Activated naive CD8-positive, alpha-beta T cell treated with anti-CD3 and anti-CD28 coated beads, Interleukin-2, amount 10 ng/mL, durations not matched to agents 7 days and 5 days (primary cell): ENCODE measurements at regions not wholly inside any gene's neighbourhood (a gene's known extent, or its start where the extent isn't known, plus 50 kb on each side); places are given as distances from the start of the nearest gene placed in this dataset.
"Not testable (repeated sequence)": the region's sequence is repeated elsewhere in the genome, so short reads cannot be mapped to it uniquely, and the experiment has no call there.

Experiments used
- ATAC-seq: fragments of 150-1000 bp; cut with Tn5 transposase; one replicate; pipeline ENCODE4 v1.10.0; 2021; ENCODE audit warnings: low read depth, moderate library complexity
- POLR2A ChIA-PET: fragments of 350-600 bp; sonication (Branson Sonifier 250); formaldehyde crosslinking; loops from one replicate; lab custom pipeline; 2021; ENCODE audit warnings: antibody characterized with exemption; lab: Charles Lee
- DNase-seq: peaks from one replicate; pipeline ENCODE4 v3.0.0; 2021
- H3K27ac Mint-ChIP-seq: one replicate; pipeline ENCODE4 v1.8.0; 2022; ENCODE audit warnings: mild to moderate bottlenecking, mixed read lengths
- H3K27me3 Mint-ChIP-seq: one replicate; pipeline ENCODE4 v1.8.0; 2022; ENCODE audit warnings: mild to moderate bottlenecking, moderate library complexity, mixed read lengths
- H3K36me3 Mint-ChIP-seq: one replicate; pipeline ENCODE4 v1.8.0; 2021; ENCODE audit warnings: mild to moderate bottlenecking, mixed read lengths
- H3K4me1 Mint-ChIP-seq: one replicate; pipeline ENCODE4 v1.8.0; 2021; ENCODE audit warnings: mixed read lengths
- H3K4me3 Mint-ChIP-seq: one replicate; pipeline ENCODE4 v1.8.0; 2022; ENCODE audit warnings: mild to moderate bottlenecking, moderate library complexity, mixed read lengths
- H3K9me3 Mint-ChIP-seq: one replicate; pipeline ENCODE4 v1.8.0; 2021; ENCODE audit warnings: mixed read lengths

DNA sequence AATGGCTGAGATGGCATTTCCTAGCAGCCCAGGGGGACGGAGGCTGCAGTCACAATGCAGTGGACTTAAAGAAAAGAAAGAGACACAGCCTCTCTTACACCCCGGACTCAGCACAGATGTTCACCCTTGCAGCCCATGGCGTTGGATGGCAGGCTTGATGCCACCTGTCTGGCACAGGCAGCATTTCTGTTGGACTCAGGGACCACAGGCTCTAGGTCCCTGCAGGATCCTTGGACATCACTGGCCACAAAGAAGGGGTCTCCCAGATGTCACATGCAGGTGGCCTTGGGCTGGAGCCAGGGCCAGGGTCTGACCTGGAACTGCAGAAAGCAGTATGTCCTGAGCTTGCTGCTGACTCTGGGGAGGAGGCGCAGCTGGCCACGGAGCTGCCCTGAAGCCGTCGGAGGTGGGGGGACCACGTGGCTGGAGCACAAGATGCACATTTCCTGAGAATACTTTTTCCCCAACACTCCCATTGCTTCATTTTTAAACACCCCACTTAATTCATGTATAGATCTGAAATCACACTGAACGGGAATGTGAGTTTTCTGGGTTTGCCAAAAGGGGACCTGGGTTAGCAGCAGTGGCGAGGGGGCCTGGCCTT, 102.3 kb upstream of the SULF2 start:
- no peaks in the 10 kb centered on the region for H3K9me3 Mint-ChIP-seq
- H3K4me1 Mint-ChIP-seq: no peaks in the 10 kb centered on the region
- no peaks in the 10 kb centered on the region for H3K27me3 Mint-ChIP-seq
- H3K4me3 Mint-ChIP-seq: no peak overlapping the region
- H3K36me3 Mint-ChIP-seq: no peaks in the 10 kb centered on the region
- POLR2A ChIA-PET: no interaction called here
- DNase-seq (no peak), ATAC-seq (no peak)
- no peak overlapping the region for H3K27ac Mint-ChIP-seq

DNA sequence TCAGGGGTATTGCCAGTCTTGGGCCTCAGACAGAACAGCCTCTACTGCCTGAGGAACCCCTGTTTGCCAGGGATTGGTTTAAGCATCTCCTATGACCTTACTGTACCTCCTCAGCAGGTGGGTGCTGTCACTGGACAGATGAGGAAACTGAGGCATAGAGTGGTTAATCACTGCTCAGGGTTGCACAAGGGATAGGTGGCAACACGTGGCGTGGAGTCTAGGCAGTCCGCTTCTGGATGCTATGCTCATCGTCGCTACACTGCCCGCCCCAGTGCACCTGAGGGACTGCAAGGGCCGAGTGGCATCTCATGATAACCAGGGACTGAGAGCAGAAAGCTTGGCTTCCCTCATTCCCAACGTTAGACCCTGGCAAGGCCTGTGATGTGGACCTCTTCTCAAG, 101.8 kb upstream of the SULF2 start:
- Mint-ChIP-seq H3K36me3 (no peaks in the 10 kb centered on the region), H3K9me3 (no peaks in the 10 kb centered on the region), H3K4me1 (no peaks in the 10 kb centered on the region), H3K27ac (no peak overlapping the region), H3K4me3 (no peak overlapping the region), H3K27me3 (no peaks in the 10 kb centered on the region)
- POLR2A ChIA-PET: no interaction called here
- ATAC-seq (no peak), DNase-seq (no peak)

DNA sequence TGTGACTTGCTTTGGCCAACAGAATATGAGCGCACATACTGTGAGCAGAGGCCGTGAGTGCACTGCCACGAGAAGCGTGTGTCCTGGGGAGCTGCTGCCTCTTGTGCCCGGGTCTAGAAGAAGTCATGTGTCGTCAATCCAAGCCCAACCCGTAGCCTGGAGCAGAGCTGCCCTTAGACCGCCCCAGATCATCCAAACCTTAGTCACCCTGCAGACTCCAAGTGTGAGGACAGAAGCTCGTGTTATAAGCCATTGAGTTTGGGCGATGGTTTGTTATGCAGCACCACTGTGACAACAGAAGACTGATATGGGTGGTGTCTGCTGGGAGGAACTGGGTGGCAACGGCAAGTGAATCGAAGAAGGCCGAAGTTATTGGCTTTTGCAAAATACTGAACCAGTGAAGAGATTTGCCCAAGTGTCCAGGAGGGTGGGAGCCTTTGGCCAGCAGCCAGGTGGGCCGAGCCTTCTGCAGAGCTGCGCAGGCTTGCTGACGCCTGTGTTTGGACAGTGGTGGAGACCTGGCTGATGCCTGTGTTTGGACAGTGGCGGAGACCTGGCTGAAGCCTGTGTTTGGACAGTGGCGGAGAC, 101.3 kb upstream of the SULF2 start:
- H3K36me3 Mint-ChIP-seq: no peaks in the 10 kb centered on the region
- no peaks in the 10 kb centered on the region for H3K4me1 Mint-ChIP-seq
- ATAC-seq (no peak), DNase-seq (no peak)
- H3K27ac Mint-ChIP-seq: no peak overlapping the region
- POLR2A ChIA-PET: no interaction called here
- no peak overlapping the region for H3K4me3 Mint-ChIP-seq
- no peaks in the 10 kb centered on the region for H3K27me3 Mint-ChIP-seq
- H3K9me3 Mint-ChIP-seq: no peaks in the 10 kb centered on the region

DNA sequence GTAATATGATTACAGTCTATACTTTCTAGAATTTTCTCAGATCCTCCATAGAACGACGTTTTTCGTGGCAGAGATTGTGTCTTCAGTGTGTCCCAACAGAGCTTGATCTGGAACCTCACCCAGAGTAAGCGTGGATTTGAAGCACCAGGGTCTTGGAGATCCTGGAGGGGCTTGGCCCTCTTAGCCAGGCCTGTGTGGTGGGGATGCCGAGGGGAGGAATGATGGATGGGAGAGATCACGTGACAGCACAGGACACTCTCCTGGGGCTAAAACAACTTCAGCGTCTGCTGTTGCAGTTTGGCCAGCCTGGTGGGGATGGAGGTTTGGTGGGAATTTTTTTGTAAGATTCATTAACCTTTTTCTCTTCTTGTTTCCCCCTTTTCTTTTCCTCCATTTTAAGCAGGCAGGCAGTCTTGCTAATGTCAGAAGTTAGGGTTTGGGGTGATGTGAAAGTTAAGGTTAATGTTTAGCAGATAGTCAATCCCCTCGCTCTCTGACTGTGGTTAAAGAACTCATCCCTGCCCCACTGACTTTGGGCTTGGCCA, 100.7 kb upstream of the SULF2 start:
- Mint-ChIP-seq H3K27me3 (no peaks in the 10 kb centered on the region), H3K9me3 (no peaks in the 10 kb centered on the region), H3K36me3 (no peaks in the 10 kb centered on the region), H3K4me1 (no peaks in the 10 kb centered on the region), H3K27ac (no peak overlapping the region), H3K4me3 (no peak overlapping the region)
- DNase-seq (no peak), ATAC-seq (no peak)
- POLR2A ChIA-PET: no interaction called here

DNA sequence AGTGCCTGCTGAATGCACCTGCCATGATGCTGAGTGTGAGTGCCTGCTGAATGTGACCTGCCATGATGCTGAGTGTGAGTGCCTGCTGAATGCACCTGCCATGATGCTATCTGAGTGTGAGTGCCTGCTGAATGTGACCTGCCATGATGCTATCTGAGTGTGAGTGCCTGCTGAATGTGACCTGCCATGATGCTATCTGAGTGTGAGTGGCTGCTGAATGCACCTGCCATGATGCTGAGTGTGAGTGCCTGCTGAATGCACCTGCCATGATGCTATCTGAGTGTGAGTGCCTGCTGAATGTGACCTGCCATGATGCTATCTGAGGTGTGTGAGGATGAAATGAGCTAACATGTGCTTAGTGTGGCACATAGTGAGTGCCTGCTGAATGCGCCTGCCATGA, 98.7 kb upstream of the SULF2 start:
- H3K4me1 Mint-ChIP-seq, H3K36me3 Mint-ChIP-seq, H3K4me3 Mint-ChIP-seq, POLR2A ChIA-PET, DNase-seq, ATAC-seq, H3K27me3 Mint-ChIP-seq, H3K27ac Mint-ChIP-seq, H3K9me3 Mint-ChIP-seq: not testable (repeated sequence)

DNA sequence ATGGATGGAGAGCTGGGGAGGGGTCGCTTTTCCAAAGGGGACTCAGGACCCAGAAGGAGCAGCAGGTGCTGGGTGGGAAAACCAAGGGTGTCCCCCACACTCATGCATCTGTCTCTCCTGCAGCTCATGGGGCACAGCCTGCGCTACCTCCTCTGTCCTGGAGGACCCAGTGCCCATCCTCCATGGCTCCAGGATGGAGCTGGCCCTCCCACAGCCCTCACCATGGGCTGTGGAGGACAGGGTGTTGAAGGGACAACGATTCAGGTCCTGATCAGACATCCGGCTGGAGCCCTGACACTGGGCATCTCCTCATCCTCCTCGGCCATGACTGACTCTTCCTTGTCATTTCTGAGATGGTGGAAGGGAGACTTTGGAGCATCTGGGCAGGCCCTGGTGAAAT, 97.9 kb upstream of the SULF2 start:
- H3K27me3 Mint-ChIP-seq: no peaks in the 10 kb centered on the region
- no peaks in the 10 kb centered on the region for H3K9me3 Mint-ChIP-seq
- no peak overlapping the region for H3K27ac Mint-ChIP-seq
- H3K4me1 Mint-ChIP-seq: no peaks in the 10 kb centered on the region
- ATAC-seq (no peak), DNase-seq (no peak)
- H3K4me3 Mint-ChIP-seq: no peak overlapping the region
- no peaks in the 10 kb centered on the region for H3K36me3 Mint-ChIP-seq
- POLR2A ChIA-PET: no interaction called here

GRCh38 chr20:47879771-47880170, 94.5 kb upstream of the SULF2 start:
- DNase-seq: no peak
- no peak overlapping the region for H3K4me3 Mint-ChIP-seq
- no peaks in the 10 kb centered on the region for H3K36me3 Mint-ChIP-seq
- POLR2A ChIA-PET: no interaction called here
- H3K4me1 Mint-ChIP-seq: no peaks in the 10 kb centered on the region
- H3K27ac Mint-ChIP-seq: no peak overlapping the region
- ATAC-seq: no peak
- no peaks in the 10 kb centered on the region for H3K27me3 Mint-ChIP-seq
- H3K9me3 Mint-ChIP-seq: no peaks in the 10 kb centered on the region

DNA sequence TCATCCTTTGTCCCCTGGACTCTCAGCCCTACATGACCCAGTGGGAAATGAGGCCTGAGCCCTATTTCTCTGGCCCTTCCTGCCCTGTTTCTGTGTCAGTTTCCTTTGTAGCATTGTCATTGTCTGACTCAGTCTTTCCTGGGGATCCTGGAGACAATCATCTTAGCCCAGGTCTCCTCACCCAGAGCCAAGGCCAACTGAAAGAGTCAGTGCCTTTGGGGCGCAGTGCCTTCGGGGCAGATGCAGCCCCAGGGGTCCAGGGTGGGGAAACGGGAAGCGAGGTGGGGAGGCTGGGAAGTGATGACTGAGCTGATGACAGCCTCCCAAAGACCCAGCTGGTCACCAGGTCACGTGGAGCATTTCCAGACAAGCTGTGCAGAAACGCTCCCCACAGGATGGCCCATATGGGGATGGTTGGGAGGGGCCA, 93.3 kb upstream of the SULF2 start:
- no peak for DNase-seq
- Mint-ChIP-seq H3K27ac (no peak overlapping the region), H3K36me3 (no peaks in the 10 kb centered on the region), H3K9me3 (no peaks in the 10 kb centered on the region), H3K4me1 (no peaks in the 10 kb centered on the region), H3K4me3 (no peak overlapping the region), H3K27me3 (no peaks in the 10 kb centered on the region)
- POLR2A ChIA-PET: no interaction called here
- no peak for ATAC-seq

DNA sequence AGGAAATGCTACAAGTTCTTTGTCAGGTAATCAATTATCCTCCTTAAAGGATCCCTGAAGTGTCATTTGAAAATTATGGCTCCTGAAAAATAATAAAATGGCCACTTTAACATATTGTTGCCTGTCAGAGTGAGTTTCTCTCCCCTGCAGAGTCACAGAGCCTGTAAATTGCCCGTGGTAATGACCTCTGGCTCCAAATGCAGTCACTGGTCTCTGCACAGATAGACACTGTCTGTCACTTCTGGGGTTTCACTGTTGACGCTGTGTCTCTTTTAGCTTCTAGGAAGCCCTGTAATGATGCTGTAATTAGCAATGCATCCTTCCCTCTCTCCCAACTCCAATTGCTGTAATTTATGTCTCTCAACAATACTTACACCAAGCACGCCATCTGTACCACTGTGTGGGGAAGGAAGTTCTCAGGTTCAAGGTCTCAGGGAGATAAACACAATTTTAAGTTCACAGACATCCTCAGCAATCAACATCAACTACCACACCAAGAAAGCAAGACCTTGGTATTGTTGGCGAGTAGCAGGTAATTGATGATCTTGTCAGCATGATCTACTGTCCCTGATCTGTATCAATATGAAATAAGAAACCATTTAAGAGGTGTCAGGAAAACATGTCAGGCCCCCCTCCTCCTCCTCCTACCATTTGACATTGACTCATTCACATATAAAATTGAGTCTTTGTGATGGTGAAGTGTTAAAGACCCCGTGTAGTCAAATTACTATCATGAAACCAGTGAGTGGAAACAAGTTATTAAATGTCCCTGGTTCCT, 91.2 kb upstream of the SULF2 start:
- no peaks in the 10 kb centered on the region for H3K4me1 Mint-ChIP-seq
- H3K4me3 Mint-ChIP-seq: no peak overlapping the region
- H3K9me3 Mint-ChIP-seq: no peaks in the 10 kb centered on the region
- DNase-seq: no peak
- ATAC-seq: no peak
- H3K36me3 Mint-ChIP-seq: no peaks in the 10 kb centered on the region
- no peak overlapping the region for H3K27ac Mint-ChIP-seq
- no peaks in the 10 kb centered on the region for H3K27me3 Mint-ChIP-seq
- POLR2A ChIA-PET: no interaction called here

DNA sequence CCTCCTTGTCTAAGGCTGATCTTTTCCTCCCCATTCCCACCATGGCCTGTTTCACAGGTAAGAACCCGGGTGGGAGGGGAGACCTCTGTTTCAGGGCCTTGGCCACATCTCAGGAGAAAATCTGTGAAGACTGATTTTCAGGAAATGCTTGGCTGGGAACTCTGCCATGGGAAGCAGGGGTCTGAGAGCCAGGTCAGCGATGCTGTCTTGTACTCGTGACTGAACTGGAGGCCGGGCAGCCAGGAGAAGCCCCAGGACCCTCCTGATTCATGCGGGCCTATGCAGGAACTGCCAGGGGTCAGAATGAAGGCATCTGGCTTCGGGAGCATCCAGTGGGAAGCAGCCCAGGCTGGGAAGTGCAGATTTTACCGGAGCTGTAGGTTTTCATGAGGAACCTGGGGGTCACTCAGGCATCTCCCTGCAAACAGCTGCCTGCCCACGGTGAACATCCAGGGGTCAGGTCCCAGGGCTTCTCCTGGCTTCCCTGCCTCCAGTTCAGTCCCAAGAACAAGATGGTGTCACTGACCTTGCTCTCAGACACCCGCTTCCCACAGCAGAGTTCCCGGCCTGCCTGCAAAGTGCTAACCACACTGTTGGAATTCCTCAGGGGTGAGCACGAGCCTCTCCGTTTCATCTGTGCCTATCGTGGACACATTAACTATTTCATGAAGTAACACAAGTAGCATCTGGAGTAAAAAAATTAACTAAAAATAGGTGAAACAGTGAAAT, 90.2 kb upstream of the SULF2 start:
- H3K27me3 Mint-ChIP-seq: peaks cover 1% of the 10 kb centered on the region
- no peak for ATAC-seq
- no peaks in the 10 kb centered on the region for H3K4me1 Mint-ChIP-seq
- no peaks in the 10 kb centered on the region for H3K9me3 Mint-ChIP-seq
- H3K4me3 Mint-ChIP-seq: no peak overlapping the region
- no peak for DNase-seq
- H3K27ac Mint-ChIP-seq: no peak overlapping the region
- POLR2A ChIA-PET: no interaction called here
- H3K36me3 Mint-ChIP-seq: no peaks in the 10 kb centered on the region

- DNase-seq: no peak
- POLR2A ChIA-PET: no interaction called here
- Mint-ChIP-seq H3K27me3 (peaks cover 2% of the 10 kb centered on the region), H3K4me3 (no peak overlapping the region), H3K9me3 (no peaks in the 10 kb centered on the region), H3K36me3 (no peaks in the 10 kb centered on the region), H3K27ac (no peak overlapping the region), H3K4me1 (no peaks in the 10 kb centered on the region)
- no peak for ATAC-seq
Measured at GRCh38 chr20:47872341-47872740, 87.1 kb upstream of the SULF2 start.

GRCh38 chr20:47870475-47870874, 85.2 kb upstream of the SULF2 start:
- no peak for ATAC-seq
- Mint-ChIP-seq H3K4me3 (no peak overlapping the region), H3K27ac (no peak overlapping the region), H3K4me1 (no peaks in the 10 kb centered on the region), H3K9me3 (no peaks in the 10 kb centered on the region), H3K27me3 (peaks cover 4% of the 10 kb centered on the region), H3K36me3 (no peaks in the 10 kb centered on the region)
- POLR2A ChIA-PET: no interaction called here
- DNase-seq: no peak

DNA sequence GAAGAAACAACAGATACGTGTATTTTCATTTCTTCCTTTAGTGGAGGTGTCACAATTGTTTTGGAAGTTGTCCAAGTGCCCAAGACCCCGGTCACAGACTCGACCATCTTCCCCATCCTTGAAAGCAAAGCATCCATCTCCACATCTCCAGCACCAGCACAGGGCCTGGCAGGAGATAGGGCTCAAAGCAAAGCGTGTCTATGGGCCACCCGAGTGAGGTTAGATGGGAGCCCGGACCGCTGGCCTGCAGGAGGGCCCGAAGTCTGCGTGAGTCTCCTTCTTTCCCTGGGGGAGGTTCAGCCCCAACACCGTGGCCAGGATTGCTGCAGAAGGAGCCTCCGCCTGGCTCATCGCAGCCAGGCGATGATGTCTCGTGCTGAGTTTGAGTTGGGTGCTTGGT, 83.5 kb upstream of the SULF2 start:
- DNase-seq: no peak
- POLR2A ChIA-PET: no interaction called here
- no peaks in the 10 kb centered on the region for H3K9me3 Mint-ChIP-seq
- no peaks in the 10 kb centered on the region for H3K36me3 Mint-ChIP-seq
- no peak overlapping the region for H3K4me3 Mint-ChIP-seq
- no peaks in the 10 kb centered on the region for H3K4me1 Mint-ChIP-seq
- H3K27me3 Mint-ChIP-seq: peaks cover 6% of the 10 kb centered on the region
- no peak for ATAC-seq
- H3K27ac Mint-ChIP-seq: no peak overlapping the region
